K562 (cell line): ENCODE measurements at regions not wholly inside any gene's neighbourhood (a gene's known extent, or its start where the extent isn't known, plus 50 kb on each side); places are given as distances from the start of the nearest gene placed in this dataset.

Source experiments
- BHLHE40 ChIP-seq: IDR thresholded peaks from 2 replicates; pipeline ENCODE4 v1.6.1; 2011; ENCODE audit warnings: low read length, improper control_type of control experiment
- EZH2 ChIP-seq: IDR thresholded peaks from 2 replicates; pipeline ENCODE4 v1.6.1; 2012; ENCODE audit warnings: low read depth, mild to moderate bottlenecking, inconsistent platforms, low read length, borderline replicate concordance
- KDM5B ChIP-seq: fragments of 200-600 bp; sonication (generic); IDR thresholded peaks from 2 replicates; pipeline ENCODE4 v1.6.1; 2012; ENCODE audit warnings: low read depth, mild to moderate bottlenecking, moderate library complexity, low read length, control low read depth, inconsistent platforms; ENCODE audit not compliant: insufficient replicate concordance
- MCM3 ChIP-seq: fragments of 450-650 bp; IDR thresholded peaks from 2 replicates; pipeline ENCODE4 v1.6.1; 2016
- NFYB ChIP-seq: IDR thresholded peaks from 2 replicates; pipeline ENCODE4 v1.6.1; 2011; ENCODE audit warnings: mild to moderate bottlenecking, moderate library complexity; ENCODE audit not compliant: insufficient read length; ENCODE audit errors: extremely low read depth
- NR2C2 ChIP-seq, 2 experiments: fragments of 200-800 bp in 1 of 2; sonication (Bioruptor generic) in 1 of 2; sonication (generic) in 1 of 2; formaldehyde crosslinking in 1 of 2; IDR thresholded peaks; 2 replicates each; pipeline versions ENCODE4 v1.6.1 to v1.8.0; 2016 to 2022; ENCODE audit warnings: mild to moderate bottlenecking in 1 of 2, missing compliant biosample characterization in 1 of 2, missing genetic modification characterization in 1 of 2, missing genetic modification reagents in 1 of 2
- RCOR1 ChIP-seq, 2 experiments: IDR thresholded peaks; 2 replicates each; pipeline ENCODE4 v1.6.1; 2012; ENCODE audit warnings: low read depth in 2 of 2, low read length in 2 of 2, borderline replicate concordance in 1 of 2, improper control_type of control experiment in 1 of 2
- ZNF830 ChIP-seq: fragments of 250-450 bp; sonication (Bioruptor Pico); IDR thresholded peaks from 2 replicates; pipeline ENCODE4 v1.5.0; 2021; ENCODE audit warnings: mild to moderate bottlenecking
- TF ChIP-seq, protein P1 (sequence below): fragments of 250-450 bp; sonication (Bioruptor Pico); IDR thresholded peaks from 2 replicates; pipeline ENCODE4 v1.4.0; 2020; ENCODE audit warnings: mild to moderate bottlenecking, moderate library complexity, borderline replicate concordance
- TF ChIP-seq, protein P2 (sequence below): fragments of 250-450 bp; sonication (Bioruptor Pico); IDR thresholded peaks from 2 replicates; pipeline ENCODE4 v1.8.0; 2022; ENCODE audit warnings: moderate library complexity, mild to moderate bottlenecking, inconsistent platforms

DNA sequence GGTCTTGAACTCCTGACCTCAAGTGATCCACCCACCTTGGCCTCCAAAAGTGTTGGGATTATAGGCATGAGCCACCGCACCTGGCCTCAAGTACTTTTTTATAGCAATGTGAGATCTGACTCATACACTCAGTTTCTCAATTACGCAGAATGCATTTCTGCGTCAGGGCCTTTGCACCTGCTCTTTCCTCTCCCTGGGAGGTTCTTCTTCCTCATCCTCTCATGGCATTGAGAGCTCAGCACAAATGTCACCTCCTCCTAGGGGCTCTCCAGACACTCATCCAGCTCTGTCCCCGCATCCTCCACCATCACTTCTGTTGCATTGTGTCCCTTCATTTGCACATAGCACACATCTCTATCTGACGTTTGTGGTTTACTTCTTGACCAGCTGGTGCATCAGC lies 418.8 kb downstream of the PTPRU start:
- TF ChIP-seq MCM3 (no peak), NFYB (no peak), EZH2 (no peak), NR2C2 (CRISPR knock-in tag; IDR thresholded peaks at IDR 0.05) (no peak), NR2C2 (tag; IDR thresholded peaks at IDR 0.05) (no peak), KDM5B (no peak), RCOR1 (IDR thresholded peaks at IDR 0.05; ENCODE audit: borderline replicate concordance in 1 of 2, low read depth in 2 of 2, low read length in 2 of 2) (no peak), ZNF830 (CRISPR knock-in tag) (no peak), BHLHE40 (no peak)
- TF ChIP-seq, protein P1, sequence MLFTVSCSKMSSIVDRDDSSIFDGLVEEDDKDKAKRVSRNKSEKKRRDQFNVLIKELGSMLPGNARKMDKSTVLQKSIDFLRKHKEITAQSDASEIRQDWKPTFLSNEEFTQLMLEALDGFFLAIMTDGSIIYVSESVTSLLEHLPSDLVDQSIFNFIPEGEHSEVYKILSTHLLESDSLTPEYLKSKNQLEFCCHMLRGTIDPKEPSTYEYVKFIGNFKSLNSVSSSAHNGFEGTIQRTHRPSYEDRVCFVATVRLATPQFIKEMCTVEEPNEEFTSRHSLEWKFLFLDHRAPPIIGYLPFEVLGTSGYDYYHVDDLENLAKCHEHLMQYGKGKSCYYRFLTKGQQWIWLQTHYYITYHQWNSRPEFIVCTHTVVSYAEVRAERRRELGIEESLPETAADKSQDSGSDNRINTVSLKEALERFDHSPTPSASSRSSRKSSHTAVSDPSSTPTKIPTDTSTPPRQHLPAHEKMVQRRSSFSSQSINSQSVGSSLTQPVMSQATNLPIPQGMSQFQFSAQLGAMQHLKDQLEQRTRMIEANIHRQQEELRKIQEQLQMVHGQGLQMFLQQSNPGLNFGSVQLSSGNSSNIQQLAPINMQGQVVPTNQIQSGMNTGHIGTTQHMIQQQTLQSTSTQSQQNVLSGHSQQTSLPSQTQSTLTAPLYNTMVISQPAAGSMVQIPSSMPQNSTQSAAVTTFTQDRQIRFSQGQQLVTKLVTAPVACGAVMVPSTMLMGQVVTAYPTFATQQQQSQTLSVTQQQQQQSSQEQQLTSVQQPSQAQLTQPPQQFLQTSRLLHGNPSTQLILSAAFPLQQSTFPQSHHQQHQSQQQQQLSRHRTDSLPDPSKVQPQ (CRISPR knock-in tag), result no peak
- TF ChIP-seq, protein P2, sequence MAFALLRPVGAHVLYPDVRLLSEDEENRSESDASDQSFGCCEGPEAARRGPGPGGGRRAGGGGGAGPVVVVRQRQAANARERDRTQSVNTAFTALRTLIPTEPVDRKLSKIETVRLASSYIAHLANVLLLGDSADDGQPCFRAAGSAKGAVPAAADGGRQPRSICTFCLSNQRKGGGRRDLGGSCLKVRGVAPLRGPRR (CRISPR knock-in tag), result no peak
